Esophagus muscularis mucosa (tissue), 3 donors: ENCODE measurements at regions not wholly inside any gene's neighbourhood (a gene's known extent, or its start where the extent isn't known, plus 50 kb on each side); places are given as distances from the start of the nearest gene placed in this dataset.

ENCODE experiments used
- POLR2AphosphoS5 ChIP-seq, 2 donors: sonication (generic); formaldehyde crosslinking; IDR thresholded peaks; one replicate each; pipeline ENCODE4 v1.6.1; 2017; ENCODE audit warnings: antibody characterized with exemption in 2 of 2
- TF ChIP-seq, protein P1 (sequence below), 3 experiments: fragments of 200-600 bp in 2 of 3; fragments of 450-650 bp in 1 of 3; sonication (generic) in 2 of 3; IDR thresholded peaks; one replicate each; pipeline ENCODE4 v1.5.1; 2017 to 2019; ENCODE audit warnings: antibody characterized with exemption in 3 of 3, mild to moderate bottlenecking in 2 of 3, moderate library complexity in 1 of 3

DNA sequence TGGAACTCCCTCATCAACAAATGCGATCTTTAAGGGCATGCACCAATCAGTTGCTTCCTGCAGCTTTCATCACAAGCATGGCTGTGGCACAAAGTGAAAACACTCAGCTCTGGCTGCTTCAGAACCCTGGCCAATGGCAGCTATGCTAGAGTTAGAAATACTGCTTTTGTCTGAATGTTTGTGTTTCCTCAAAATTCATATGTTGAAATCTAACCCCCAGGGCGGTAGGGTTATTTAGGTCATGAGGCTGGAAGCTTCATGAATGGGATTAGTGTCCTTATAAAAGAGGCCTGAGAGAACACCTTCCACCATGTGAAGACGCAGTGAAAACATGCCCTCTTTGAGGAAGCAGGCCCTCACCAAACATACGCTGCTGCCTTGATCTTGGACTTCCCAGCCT is 453.9 kb downstream of the SNAPC1 start:
- no peak for TF ChIP-seq POLR2AphosphoS5 (IDR thresholded peaks at IDR 0.05)
- TF ChIP-seq, protein P1, sequence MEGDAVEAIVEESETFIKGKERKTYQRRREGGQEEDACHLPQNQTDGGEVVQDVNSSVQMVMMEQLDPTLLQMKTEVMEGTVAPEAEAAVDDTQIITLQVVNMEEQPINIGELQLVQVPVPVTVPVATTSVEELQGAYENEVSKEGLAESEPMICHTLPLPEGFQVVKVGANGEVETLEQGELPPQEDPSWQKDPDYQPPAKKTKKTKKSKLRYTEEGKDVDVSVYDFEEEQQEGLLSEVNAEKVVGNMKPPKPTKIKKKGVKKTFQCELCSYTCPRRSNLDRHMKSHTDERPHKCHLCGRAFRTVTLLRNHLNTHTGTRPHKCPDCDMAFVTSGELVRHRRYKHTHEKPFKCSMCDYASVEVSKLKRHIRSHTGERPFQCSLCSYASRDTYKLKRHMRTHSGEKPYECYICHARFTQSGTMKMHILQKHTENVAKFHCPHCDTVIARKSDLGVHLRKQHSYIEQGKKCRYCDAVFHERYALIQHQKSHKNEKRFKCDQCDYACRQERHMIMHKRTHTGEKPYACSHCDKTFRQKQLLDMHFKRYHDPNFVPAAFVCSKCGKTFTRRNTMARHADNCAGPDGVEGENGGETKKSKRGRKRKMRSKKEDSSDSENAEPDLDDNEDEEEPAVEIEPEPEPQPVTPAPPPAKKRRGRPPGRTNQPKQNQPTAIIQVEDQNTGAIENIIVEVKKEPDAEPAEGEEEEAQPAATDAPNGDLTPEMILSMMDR (IDR thresholded peaks at IDR 0.05): no peak
